Prostate gland (tissue), 2 donors: ENCODE measurements at regions not wholly inside any gene's neighbourhood (a gene's known extent, or its start where the extent isn't known, plus 50 kb on each side); places are given as distances from the start of the nearest gene placed in this dataset.

Experiments
- DNase-seq: peaks from one replicate; pipeline ENCODE4 v3.0.0-alpha.2; 2019; ENCODE audit warnings: low spot score
- H3K27ac ChIP-seq, 2 donors: fragments of 200-600 bp; sonication (generic); 2 replicates each; pipeline ENCODE4 v1.5.1; 2017 to 2019
- H3K27me3 ChIP-seq: fragments of 200-600 bp; sonication (generic); replicated peaks from 2 replicates; pipeline ENCODE4 v1.5.1; 2019; ENCODE audit not compliant: insufficient read depth
- H3K36me3 ChIP-seq, 2 donors: fragments of 200-600 bp; sonication (generic); 1 replicate in 1 of 2; 2 replicates in 1 of 2; pipeline versions ENCODE4 v1.5.1 to v1.8.1; 2017 to 2019
- H3K4me1 ChIP-seq: fragments of 200-600 bp; sonication (generic); replicated peaks from 2 replicates; pipeline ENCODE4 v1.5.1; 2019
- H3K4me3 ChIP-seq, 2 donors: fragments of 200-600 bp; sonication (generic); 2 replicates each; pipeline ENCODE4 v1.5.1; 2017 to 2019
- H3K9me3 ChIP-seq: fragments of 200-600 bp; sonication (generic); 2 replicates; pipeline ENCODE4 v1.5.1; 2017
- CTCF ChIP-seq, 4 experiments: fragments of 200-600 bp in 2 of 4; fragments of 450-650 bp in 2 of 4; sonication (generic) in 2 of 4; IDR thresholded peaks; 1 replicate in 3 of 4; 2 replicates in 1 of 4; pipeline ENCODE4 v1.5.1; 2016 to 2019; ENCODE audit warnings: antibody characterized with exemption in 4 of 4, mild to moderate bottlenecking in 2 of 4, moderate library complexity in 2 of 4
- POLR2A ChIP-seq: fragments of 450-650 bp; IDR thresholded peaks from one replicate; pipeline ENCODE4 v1.6.1; 2016; ENCODE audit warnings: antibody characterized with exemption, mild to moderate bottlenecking
- POLR2AphosphoS5 ChIP-seq: sonication (generic); formaldehyde crosslinking; IDR thresholded peaks from one replicate; pipeline ENCODE4 v1.6.1; 2017; ENCODE audit warnings: antibody characterized with exemption
- WGBS: methylation state at CpG from one replicate; pipeline ENCODE4 v1.1.5; 2018; 5-methylcytosine and 5-hydroxymethylcytosine counted together
- intact Hi-C: fragments of 100-400 bp; cut with DNase I; formaldehyde crosslinking; loops from one replicate; pipeline ENCODE4 v1.14.2; 2022

DNA sequence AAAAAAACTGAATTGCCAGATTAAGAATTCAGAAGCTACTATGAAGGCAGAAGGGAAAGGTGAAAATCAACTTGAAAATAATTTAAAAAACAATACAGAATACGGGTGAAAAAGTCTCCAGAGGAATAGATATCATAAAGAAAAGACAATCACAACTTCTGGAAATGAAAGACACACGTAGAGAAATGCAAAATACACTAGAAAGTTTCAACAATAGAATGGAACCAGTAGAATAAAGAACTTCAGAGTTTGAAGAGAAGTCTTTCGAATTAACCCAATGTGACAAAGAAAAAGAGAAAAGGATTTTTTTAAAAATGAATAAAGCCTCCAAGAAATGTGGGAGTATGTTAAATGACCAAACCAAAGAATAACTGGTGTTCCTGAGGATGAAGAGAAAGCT lies 263.8 kb upstream of the FAT3 start:
- Histone ChIP-seq H3K27ac (no peak overlapping the region), H3K27me3 (no peaks in the 10 kb centered on the region), H3K4me1 (no peaks in the 10 kb centered on the region), H3K36me3 (no peaks in the 10 kb centered on the region), H3K9me3 (no peaks in the 10 kb centered on the region), H3K4me3 (no peak overlapping the region)
- intact Hi-C loops: no loop called here
- no peak for DNase-seq
- TF ChIP-seq CTCF (IDR thresholded peaks at IDR 0.05) (no peak), POLR2A (no peak)
- WGBS: 95% methylated on average over 3 of the region's 3 CpGs

DNA sequence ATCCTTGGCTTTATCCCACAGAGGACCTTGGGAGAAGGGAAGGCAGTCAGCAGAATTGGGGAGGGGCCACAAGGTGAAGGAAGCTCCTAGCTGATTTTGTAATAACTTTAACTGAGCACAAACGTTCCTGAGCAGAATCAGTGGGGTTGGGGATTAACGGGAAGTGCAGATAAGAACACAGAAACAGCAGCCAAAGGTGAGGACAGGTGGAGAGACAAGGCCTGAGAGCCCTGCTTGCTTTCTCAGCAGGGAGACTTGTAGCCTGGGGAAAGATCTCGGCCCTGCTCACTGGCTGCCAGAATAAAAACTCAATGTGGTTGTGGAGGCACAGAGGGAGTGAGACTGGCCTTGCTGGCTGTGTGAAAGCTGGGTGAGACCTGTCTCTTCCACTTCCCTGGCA lies 265.2 kb upstream of the FAT3 start:
- intact Hi-C loops: no loop called here
- 62% methylated on average over 3 of the region's 3 CpGs for WGBS

GRCh38 chr11:91956711-91957110 lies 267.9 kb upstream of the FAT3 start:
- intact Hi-C loops: no loop called here
- Histone ChIP-seq H3K27ac (no peak overlapping the region), H3K4me1 (no peaks in the 10 kb centered on the region), H3K4me3 (no peak overlapping the region), H3K36me3 (no peaks in the 10 kb centered on the region), H3K27me3 (no peaks in the 10 kb centered on the region), H3K9me3 (no peaks in the 10 kb centered on the region)
- DNase-seq: no peak
- 92% methylated on average over 1 of the region's 1 CpG for WGBS
- no peak for TF ChIP-seq CTCF (IDR thresholded peaks at IDR 0.05)

More for the DNA sequence above, 265.2 kb upstream of the FAT3 start:
- TF ChIP-seq POLR2AphosphoS5 (no peak), CTCF (IDR thresholded peaks at IDR 0.05) (no peak), POLR2A (no peak)
- H3K27me3 ChIP-seq: no peaks in the 10 kb centered on the region
- H3K27ac ChIP-seq: no peak overlapping the region
- H3K4me3 ChIP-seq: no peak overlapping the region
- no peaks in the 10 kb centered on the region for H3K9me3 ChIP-seq
- H3K36me3 ChIP-seq: no peaks in the 10 kb centered on the region
- no peak for DNase-seq
- no peaks in the 10 kb centered on the region for H3K4me1 ChIP-seq

- intact Hi-C loops: no loop called here
These were observed 269.4 kb upstream of the FAT3 start for GRCh38 chr11:91955206-91955605.

DNA sequence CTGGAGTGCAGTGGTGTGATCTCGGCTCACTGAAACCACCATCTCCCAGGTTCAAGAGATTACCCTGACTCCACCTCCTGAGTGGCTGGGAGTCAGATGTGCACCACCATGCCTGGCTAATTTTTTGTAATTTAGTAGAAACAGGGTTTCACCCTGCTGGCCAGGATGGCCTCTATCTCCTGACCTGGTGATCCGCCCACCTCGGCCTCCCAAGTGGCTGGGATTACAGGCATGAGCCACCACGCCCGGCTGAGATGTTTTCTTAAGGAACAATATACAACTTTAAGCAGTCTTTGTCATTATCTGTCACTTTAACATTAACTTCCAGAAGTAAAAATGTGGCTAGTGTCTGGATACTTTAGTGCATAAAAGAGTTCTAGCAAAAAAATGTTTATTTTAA lies 272.6 kb upstream of the FAT3 start:
- Histone ChIP-seq H3K27me3 (no peaks in the 10 kb centered on the region), H3K27ac (no peak overlapping the region), H3K36me3 (no peaks in the 10 kb centered on the region), H3K9me3 (no peaks in the 10 kb centered on the region), H3K4me1 (no peaks in the 10 kb centered on the region), H3K4me3 (no peak overlapping the region)
- 96% methylated on average over 5 of the region's 5 CpGs for WGBS
- intact Hi-C loops: no loop called here
- no peak for DNase-seq
- TF ChIP-seq POLR2A (no peak), CTCF (IDR thresholded peaks at IDR 0.05) (no peak), POLR2AphosphoS5 (no peak)

More at GRCh38 chr11:91955206-91955605, 269.4 kb upstream of the FAT3 start:
- DNase-seq: no peak
- TF ChIP-seq POLR2AphosphoS5 (no peak), POLR2A (no peak), CTCF (IDR thresholded peaks at IDR 0.05) (no peak)
- no peaks in the 10 kb centered on the region for H3K4me1 ChIP-seq
- H3K27me3 ChIP-seq: no peaks in the 10 kb centered on the region
- H3K27ac ChIP-seq: no peak overlapping the region
- no peak overlapping the region for H3K4me3 ChIP-seq
- WGBS: 42% methylated on average over 1 of the region's 1 CpG
- no peaks in the 10 kb centered on the region for H3K9me3 ChIP-seq
- H3K36me3 ChIP-seq: no peaks in the 10 kb centered on the region
